Upper lobe of right lung (tissue), 1 donor: ENCODE measurements at regions not wholly inside any gene's neighbourhood (a gene's known extent, or its start where the extent isn't known, plus 50 kb on each side); places are given as distances from the start of the nearest gene placed in this dataset.

ENCODE experiments used
- ATAC-seq: fragments of 200-7000 bp; cut with Tn5 transposase; one replicate; pipeline ENCODE4 v1.9.1; 2020; ENCODE audit warnings: mild to moderate bottlenecking, moderate library complexity
- DNase-seq: peaks from one replicate; pipeline ENCODE4 v3.0.0-alpha.2; 2020
- H3K27ac ChIP-seq: fragments of 200-600 bp; one replicate; pipeline ENCODE4 v1.8.0; 2022
- H3K27me3 ChIP-seq: fragments of 200-600 bp; one replicate; pipeline ENCODE4 v1.8.0; 2022; ENCODE audit warnings: mild to moderate bottlenecking
- H3K36me3 ChIP-seq: fragments of 200-600 bp; one replicate; pipeline ENCODE4 v1.8.0; 2022
- H3K4me1 ChIP-seq: fragments of 200-600 bp; one replicate; pipeline ENCODE4 v1.8.0; 2022
- H3K4me3 ChIP-seq: fragments of 200-600 bp; one replicate; pipeline ENCODE4 v1.8.0; 2022; ENCODE audit warnings: mild to moderate bottlenecking
- H3K9me3 ChIP-seq: fragments of 200-600 bp; one replicate; pipeline ENCODE4 v1.8.0; 2022
- CTCF ChIP-seq: fragments of 200-600 bp; IDR thresholded peaks from one replicate; pipeline ENCODE4 v1.8.0; 2022; ENCODE audit warnings: antibody characterized with exemption
- intact Hi-C: fragments of 100-400 bp; cut with DNase I; formaldehyde crosslinking; loops from one replicate; pipeline ENCODE4 v1.11.0; 2022
- donor health status: DM: no; HTN: yes; CAD: no; lungs with severe emphysema.

GRCh38 chr1:242761556-242761955, 237.1 kb upstream of the PLD5 start:
- intact Hi-C loops, result no loop called here
- Histone ChIP-seq H3K36me3 (no peaks in the 10 kb centered on the region), H3K4me3 (no peak overlapping the region), H3K27me3 (no peaks in the 10 kb centered on the region), H3K9me3 (no peaks in the 10 kb centered on the region), H3K27ac (no peak overlapping the region), H3K4me1 (no peaks in the 10 kb centered on the region)
- ATAC-seq, result no peak
- TF ChIP-seq CTCF, result no peak
- DNase-seq, result no peak

- ATAC-seq (no peak), DNase-seq (no peak)
- intact Hi-C loops, result no loop called here
- Histone ChIP-seq H3K4me1 (no peaks in the 10 kb centered on the region), H3K27ac (no peak overlapping the region), H3K4me3 (no peak overlapping the region), H3K9me3 (no peaks in the 10 kb centered on the region), H3K36me3 (no peaks in the 10 kb centered on the region), H3K27me3 (no peaks in the 10 kb centered on the region)
- TF ChIP-seq CTCF, result no peak
Observed at GRCh38 chr1:242754926-242755325, 230.4 kb upstream of the PLD5 start.

- Histone ChIP-seq H3K27me3 (no peaks in the 10 kb centered on the region), H3K4me1 (no peaks in the 10 kb centered on the region), H3K4me3 (no peak overlapping the region), H3K9me3 (no peaks in the 10 kb centered on the region), H3K27ac (no peak overlapping the region), H3K36me3 (no peaks in the 10 kb centered on the region)
- intact Hi-C loops, result no loop called here
- no peak for TF ChIP-seq CTCF
- no peak for DNase-seq
- ATAC-seq, result no peak
Observed at GRCh38 chr1:242754125-242754524, 229.6 kb upstream of the PLD5 start.

- no peak overlapping the region for H3K4me3 ChIP-seq
- no peaks in the 10 kb centered on the region for H3K36me3 ChIP-seq
- no peak for TF ChIP-seq CTCF
- no peak overlapping the region for H3K27ac ChIP-seq
- DNase-seq, result no peak
- no peaks in the 10 kb centered on the region for H3K4me1 ChIP-seq
- ATAC-seq, result no peak
- H3K9me3 ChIP-seq, result no peaks in the 10 kb centered on the region
- H3K27me3 ChIP-seq, result no peaks in the 10 kb centered on the region
- intact Hi-C loops, result no loop called here
Observed at GRCh38 chr1:242747233-242747632, 222.7 kb upstream of the PLD5 start.

- DNase-seq (no peak), ATAC-seq (no peak)
- no peak for TF ChIP-seq CTCF
- no peaks in the 10 kb centered on the region for H3K4me1 ChIP-seq
- intact Hi-C loops, result no loop called here
- H3K27ac ChIP-seq, result no peak overlapping the region
- no peak overlapping the region for H3K4me3 ChIP-seq
- no peaks in the 10 kb centered on the region for H3K36me3 ChIP-seq
- no peaks in the 10 kb centered on the region for H3K27me3 ChIP-seq
- H3K9me3 ChIP-seq, result no peaks in the 10 kb centered on the region
Observed at GRCh38 chr1:242745079-242745478, 220.6 kb upstream of the PLD5 start.
